ENCODE measurements at regions not wholly inside any gene's neighbourhood (a gene's known extent, or its start where the extent isn't known, plus 50 kb on each side); places are given as distances from the start of the nearest gene placed in this dataset.

DNA sequence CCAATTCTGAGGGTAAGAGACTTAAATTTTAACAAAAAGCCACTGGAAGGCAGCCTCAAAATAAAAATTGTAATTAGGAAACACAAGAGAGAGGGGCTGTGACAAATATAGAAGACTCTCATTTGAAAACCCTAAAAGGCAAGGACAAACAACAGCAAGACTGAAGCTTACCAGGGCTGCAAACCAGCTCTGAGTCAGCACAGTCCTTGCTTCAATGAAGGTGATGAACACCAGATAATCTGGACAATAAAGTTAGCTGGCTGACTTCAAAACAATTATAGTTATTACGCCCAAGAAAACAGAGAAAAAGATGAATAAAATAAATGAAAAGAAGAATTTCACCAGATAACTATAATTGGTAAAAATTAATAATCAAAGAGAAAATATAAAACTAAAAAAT, 149.3 kb upstream of the NSMCE3 start:
- no peak overlapping the region for H3K27ac ChIP-seq

GRCh38 chr15:29418178-29418577, 148.6 kb upstream of the NSMCE3 start:
- Histone ChIP-seq H3K4me3 (ENCODE audit: low read depth in 1 of 2, low read length in 1 of 2) (no peak overlapping the region), H3K9me3 (no peaks in the 10 kb centered on the region), H3K27me3 (no peaks in the 10 kb centered on the region), H3K4me1 (ENCODE audit: control insufficient read depth in 1 of 2, insufficient read depth in 1 of 2, low read depth in 1 of 2, low read length in 1 of 2) (no peaks in the 10 kb centered on the region), H3K27ac (no peak overlapping the region), H3K36me3 (no peaks in the 10 kb centered on the region)
- no peak for TF ChIP-seq CTCF (IDR thresholded peaks at IDR 0.05)

More for the DNA sequence above, 149.3 kb upstream of the NSMCE3 start:
- Histone ChIP-seq H3K9me3 (no peaks in the 10 kb centered on the region), H3K36me3 (no peaks in the 10 kb centered on the region), H3K4me3 (ENCODE audit: low read depth in 1 of 2, low read length in 1 of 2) (no peak overlapping the region), H3K4me1 (ENCODE audit: control insufficient read depth in 1 of 2, insufficient read depth in 1 of 2, low read depth in 1 of 2, low read length in 1 of 2) (no peaks in the 10 kb centered on the region), H3K27me3 (no peaks in the 10 kb centered on the region)
- TF ChIP-seq CTCF (IDR thresholded peaks at IDR 0.05) = no peak

- Histone ChIP-seq H3K27ac (no peak overlapping the region), H3K36me3 (no peaks in the 10 kb centered on the region), H3K9me3 (no peaks in the 10 kb centered on the region), H3K27me3 (no peaks in the 10 kb centered on the region), H3K4me3 (ENCODE audit: low read depth in 1 of 2, low read length in 1 of 2) (no peak overlapping the region), H3K4me1 (ENCODE audit: control insufficient read depth in 1 of 2, insufficient read depth in 1 of 2, low read depth in 1 of 2, low read length in 1 of 2) (no peaks in the 10 kb centered on the region)
- TF ChIP-seq CTCF (IDR thresholded peaks at IDR 0.05) = no peak
Observed at GRCh38 chr15:29411299-29411698, 141.7 kb upstream of the NSMCE3 start.

DNA sequence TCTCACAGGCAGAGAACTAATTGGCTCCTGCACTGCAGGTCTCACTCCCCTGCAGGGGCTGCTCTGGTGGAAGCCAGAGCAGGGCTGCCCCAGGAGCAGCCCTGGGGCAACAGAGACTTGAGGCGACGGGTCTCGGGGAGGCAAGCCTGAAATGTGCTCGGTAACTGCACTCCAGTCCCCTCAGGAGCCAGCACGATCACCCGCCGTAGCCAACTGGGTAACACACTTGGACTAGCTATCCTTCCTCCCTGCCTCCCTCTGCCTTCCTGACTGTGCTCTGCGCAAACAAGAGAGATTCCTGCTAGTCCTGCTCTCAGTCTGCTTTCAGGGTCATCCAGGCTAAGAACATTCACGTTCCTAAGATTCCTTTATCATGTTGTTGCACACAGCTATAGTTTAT, 140.7 kb upstream of the NSMCE3 start:
- TF ChIP-seq CTCF (IDR thresholded peaks at IDR 0.05) = no peak
- Histone ChIP-seq H3K27me3 (no peaks in the 10 kb centered on the region), H3K4me1 (ENCODE audit: control insufficient read depth in 1 of 2, insufficient read depth in 1 of 2, low read depth in 1 of 2, low read length in 1 of 2) (no peaks in the 10 kb centered on the region), H3K9me3 (no peaks in the 10 kb centered on the region), H3K27ac (no peak overlapping the region), H3K4me3 (ENCODE audit: low read depth in 1 of 2, low read length in 1 of 2) (no peak overlapping the region), H3K36me3 (no peaks in the 10 kb centered on the region)

GRCh38 chr15:29409890-29410289, 140.3 kb upstream of the NSMCE3 start:
- Histone ChIP-seq H3K4me1 (ENCODE audit: control insufficient read depth in 1 of 2, insufficient read depth in 1 of 2, low read depth in 1 of 2, low read length in 1 of 2) (no peaks in the 10 kb centered on the region), H3K9me3 (no peaks in the 10 kb centered on the region), H3K36me3 (no peaks in the 10 kb centered on the region), H3K27me3 (no peaks in the 10 kb centered on the region), H3K27ac (no peak overlapping the region), H3K4me3 (ENCODE audit: low read depth in 1 of 2, low read length in 1 of 2) (no peak overlapping the region)
- TF ChIP-seq CTCF (IDR thresholded peaks at IDR 0.05) = no peak

DNA sequence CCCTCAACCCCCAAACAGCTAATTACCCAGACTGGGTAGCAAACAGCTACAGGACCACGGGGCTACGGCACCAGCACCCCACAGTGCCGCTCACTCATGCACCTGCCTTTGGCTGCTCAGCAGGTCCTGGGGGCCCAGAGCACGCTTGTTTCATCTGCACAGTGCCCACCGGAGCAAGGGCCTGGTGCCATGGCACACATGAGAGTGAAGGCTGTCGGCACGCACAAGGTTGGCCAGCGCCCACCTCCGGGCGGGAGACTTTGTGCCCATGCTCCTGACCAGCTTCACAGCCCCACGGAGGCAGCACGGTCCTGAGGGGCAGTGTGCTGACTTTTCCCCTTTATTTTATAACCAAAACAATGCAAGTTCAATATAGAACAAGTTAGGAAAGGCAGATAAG, 135.9 kb upstream of the NSMCE3 start:
- H3K36me3 ChIP-seq = no peaks in the 10 kb centered on the region
- no peak overlapping the region for H3K27ac ChIP-seq
- H3K9me3 ChIP-seq = no peaks in the 10 kb centered on the region
- no peak for TF ChIP-seq CTCF (IDR thresholded peaks at IDR 0.05)
- H3K4me1 ChIP-seq (ENCODE audit: control insufficient read depth in 1 of 2, insufficient read depth in 1 of 2, low read depth in 1 of 2, low read length in 1 of 2) = no peaks in the 10 kb centered on the region
- no peak overlapping the region for H3K4me3 ChIP-seq (ENCODE audit: low read depth in 1 of 2, low read length in 1 of 2)
- no peaks in the 10 kb centered on the region for H3K27me3 ChIP-seq

All from neutrophil (primary cell).